ENCODE measurements at regions not wholly inside any gene's neighbourhood (a gene's known extent, or its start where the extent isn't known, plus 50 kb on each side); places are given as distances from the start of the nearest gene placed in this dataset.

- ATAC-seq (no peak), DNase-seq (no peak)
- H3K27me3 ChIP-seq: no peaks in the 10 kb centered on the region
- H3K4me1 ChIP-seq: peaks cover 8% of the 10 kb centered on the region
- no peaks in the 10 kb centered on the region for H3K9me3 ChIP-seq
- TF ChIP-seq POLR2A (IDR thresholded peaks at IDR 0.05) (no peak), CTCF (IDR thresholded peaks at IDR 0.05) (no peak)
- H3K36me3 ChIP-seq (replicated peaks in 1 of 2; ENCODE audit: insufficient read depth in 1 of 2, low read depth in 2 of 2): no peaks in the 10 kb centered on the region
- H3K4me3 ChIP-seq: no peak overlapping the region
- H3K27ac ChIP-seq: no peak overlapping the region
- intact Hi-C loops (cut with DNase I): no loop called here
- WGBS, 2 donors: 14 to 16% methylated on average over 2 of the region's 2 CpGs
Observed at GRCh38 chr18:28863396-28863795, 686.5 kb upstream of the CDH2 start.

GRCh38 chr18:28858248-28858647 is 681.3 kb upstream of the CDH2 start:
- Histone ChIP-seq H3K4me1 (peaks cover 3% of the 10 kb centered on the region), H3K36me3 (replicated peaks in 1 of 2; ENCODE audit: insufficient read depth in 1 of 2, low read depth in 2 of 2) (no peaks in the 10 kb centered on the region), H3K4me3 (no peak overlapping the region), H3K27ac (no peak overlapping the region), H3K27me3 (no peaks in the 10 kb centered on the region), H3K9me3 (no peaks in the 10 kb centered on the region)
- TF ChIP-seq CTCF (IDR thresholded peaks at IDR 0.05) (no peak), POLR2A (IDR thresholded peaks at IDR 0.05) (no peak)
- WGBS, 2 donors: 46 to 50% methylated on average over 1 of the region's 1 CpG
- ATAC-seq (no peak), DNase-seq (no peak)
- intact Hi-C loops (cut with DNase I): no loop called here

- Histone ChIP-seq H3K4me3 (no peak overlapping the region), H3K36me3 (replicated peaks in 1 of 2; ENCODE audit: insufficient read depth in 1 of 2, low read depth in 2 of 2) (no peaks in the 10 kb centered on the region), H3K27ac (no peak overlapping the region), H3K9me3 (no peaks in the 10 kb centered on the region), H3K4me1 (no peaks in the 10 kb centered on the region), H3K27me3 (no peaks in the 10 kb centered on the region)
- ATAC-seq (no peak), DNase-seq (no peak)
- TF ChIP-seq POLR2A (IDR thresholded peaks at IDR 0.05) (no peak), CTCF (IDR thresholded peaks at IDR 0.05) (no peak)
- 55 to 60% methylated on average over 2 of the region's 2 CpGs for WGBS, 2 donors
- intact Hi-C loops (cut with DNase I): no loop called here
Observed at GRCh38 chr18:28855989-28856388, 679.1 kb upstream of the CDH2 start.

GRCh38 chr18:28855524-28855923 is 678.6 kb upstream of the CDH2 start:
- no peak overlapping the region for H3K4me3 ChIP-seq
- no peak overlapping the region for H3K27ac ChIP-seq
- no peak for ATAC-seq
- H3K9me3 ChIP-seq: no peaks in the 10 kb centered on the region
- H3K27me3 ChIP-seq: no peaks in the 10 kb centered on the region
- no peaks in the 10 kb centered on the region for H3K4me1 ChIP-seq
- no peaks in the 10 kb centered on the region for H3K36me3 ChIP-seq (replicated peaks in 1 of 2; ENCODE audit: insufficient read depth in 1 of 2, low read depth in 2 of 2)
- intact Hi-C loops (cut with DNase I): no loop called here
- 6 to 11% methylated on average over 1 of the region's 1 CpG for WGBS, 2 donors
- no peak for DNase-seq
- TF ChIP-seq CTCF (IDR thresholded peaks at IDR 0.05) (no peak), POLR2A (IDR thresholded peaks at IDR 0.05) (no peak)

GRCh38 chr18:28854964-28855363 is 678.0 kb upstream of the CDH2 start:
- ATAC-seq: no peak
- Histone ChIP-seq H3K4me3 (no peak overlapping the region), H3K27me3 (no peaks in the 10 kb centered on the region), H3K9me3 (no peaks in the 10 kb centered on the region), H3K27ac (no peak overlapping the region), H3K4me1 (no peaks in the 10 kb centered on the region), H3K36me3 (replicated peaks in 1 of 2; ENCODE audit: insufficient read depth in 1 of 2, low read depth in 2 of 2) (no peaks in the 10 kb centered on the region)
- WGBS, 2 donors: 59 to 63% methylated on average over 1 of the region's 1 CpG
- TF ChIP-seq POLR2A (IDR thresholded peaks at IDR 0.05): no peak
- no peak for TF ChIP-seq CTCF (IDR thresholded peaks at IDR 0.05)
- intact Hi-C loops (cut with DNase I): no loop called here
- DNase-seq: no peak

Measured in body of pancreas (tissue), 4 donors.